WTC11 (cell line): ENCODE measurements at regions not wholly inside any gene's neighbourhood (a gene's known extent, or its start where the extent isn't known, plus 50 kb on each side); places are given as distances from the start of the nearest gene placed in this dataset.

Source experiments
- ATAC-seq: fragments of 200-7000 bp; cut with Tn5 transposase; 2 replicates; pipeline ENCODE4 v1.10.0; 2021; ENCODE audit warnings: mild to moderate bottlenecking, moderate library complexity
- CTCF ChIA-PET: fragments of 300-600 bp; sonication (Branson Sonifier 250); formaldehyde crosslinking; loops from one replicate; lab custom pipeline; 2021; ENCODE audit warnings: antibody characterized with exemption; lab: Charles Lee
- POLR2A ChIA-PET: fragments of 350-600 bp; sonication (Branson Sonifier 250); formaldehyde crosslinking; loops from one replicate; lab custom pipeline; 2021; ENCODE audit warnings: antibody characterized with exemption; lab: Charles Lee
- DNase-seq: peaks from one replicate; pipeline ENCODE4 v3.0.0; 2021; ENCODE audit warnings: low spot score
- H3K27ac Mint-ChIP-seq: 2 replicates; pipeline ENCODE4 v1.8.0; 2021; ENCODE audit warnings: mixed read lengths
- H3K27me3 Mint-ChIP-seq: 2 replicates; pipeline ENCODE4 v1.8.0; 2021; ENCODE audit warnings: low read depth, mild to moderate bottlenecking, moderate library complexity, mixed read lengths
- H3K36me3 Mint-ChIP-seq: 2 replicates; pipeline ENCODE4 v1.8.0; 2021; ENCODE audit warnings: mixed read lengths
- H3K4me1 Mint-ChIP-seq: 2 replicates; pipeline ENCODE4 v1.8.0; 2022; ENCODE audit warnings: mixed read lengths
- H3K4me3 Mint-ChIP-seq: 2 replicates; pipeline ENCODE4 v1.8.0; 2021; ENCODE audit warnings: mild to moderate bottlenecking, moderate library complexity, mixed read lengths
- H3K9me3 Mint-ChIP-seq: 2 replicates; pipeline ENCODE4 v1.8.0; 2021; ENCODE audit warnings: mixed read lengths
- CREB1 ChIP-seq: sonication (generic); formaldehyde crosslinking; IDR thresholded peaks from 2 replicates; pipeline ENCODE4 v1.8.0; 2023; ENCODE audit warnings: mild to moderate bottlenecking, missing genetic modification reagents
- FOXK1 ChIP-seq: sonication (generic); formaldehyde crosslinking; IDR thresholded peaks from 2 replicates; pipeline ENCODE4 v1.8.0; 2022; ENCODE audit warnings: mild to moderate bottlenecking, moderate library complexity, missing genetic modification reagents
- FOXP1 ChIP-seq: sonication (generic); formaldehyde crosslinking; IDR thresholded peaks from 2 replicates; pipeline ENCODE4 v1.8.0; 2022; ENCODE audit warnings: missing genetic modification reagents, mild to moderate bottlenecking, moderate library complexity, borderline replicate concordance
- HMGA2 ChIP-seq: fragments of 250-450 bp; sonication (Bioruptor Pico); IDR thresholded peaks from 2 replicates; pipeline ENCODE4 v1.4.0; 2021; ENCODE audit warnings: mild to moderate bottlenecking, moderate library complexity
- IRF2 ChIP-seq: sonication (generic); formaldehyde crosslinking; IDR thresholded peaks from 2 replicates; pipeline ENCODE4 v1.8.0; 2022; ENCODE audit warnings: low read depth, missing genetic modification reagents, borderline replicate concordance
- NR3C1 ChIP-seq: sonication (generic); formaldehyde crosslinking; conservative IDR thresholded peaks from 2 replicates; pipeline ENCODE4 v1.8.1; 2023; ENCODE audit warnings: low read depth, mild to moderate bottlenecking, missing genetic modification reagents
- OVOL2 ChIP-seq: fragments of 250-450 bp; sonication (Bioruptor Pico); IDR thresholded peaks from 2 replicates; pipeline ENCODE4 v1.9.0; 2021; ENCODE audit warnings: mild to moderate bottlenecking, borderline replicate concordance
- PRRX2 ChIP-seq: fragments of 250-450 bp; sonication (Bioruptor Pico); IDR thresholded peaks from 2 replicates; pipeline ENCODE4 v1.8.0; 2021; ENCODE audit warnings: mild to moderate bottlenecking
- SOX15 ChIP-seq: fragments of 250-450 bp; sonication (Bioruptor Pico); IDR thresholded peaks from 2 replicates; pipeline ENCODE4 v1.9.0; 2021; ENCODE audit warnings: mild to moderate bottlenecking
- SP1 ChIP-seq: sonication (generic); formaldehyde crosslinking; conservative IDR thresholded peaks from 2 replicates; pipeline ENCODE4 v1.8.1; 2022; ENCODE audit warnings: missing genetic modification reagents
- TCF7 ChIP-seq: sonication (generic); formaldehyde crosslinking; IDR thresholded peaks from 2 replicates; pipeline ENCODE4 v1.8.0; 2022; ENCODE audit warnings: mild to moderate bottlenecking, low read depth, missing genetic modification reagents, moderate library complexity
- ZNF219 ChIP-seq: sonication (generic); formaldehyde crosslinking; IDR thresholded peaks from 2 replicates; pipeline ENCODE4 v1.8.0; 2023; ENCODE audit warnings: missing genetic modification reagents, mild to moderate bottlenecking, borderline replicate concordance
- TF ChIP-seq, protein P1 (sequence below): fragments of 250-450 bp; sonication (Bioruptor Pico); IDR thresholded peaks from 2 replicates; pipeline ENCODE4 v1.8.0; 2021; ENCODE audit warnings: mild to moderate bottlenecking
- TF ChIP-seq, protein P2 (sequence below): sonication (generic); formaldehyde crosslinking; IDR thresholded peaks from 2 replicates; pipeline ENCODE4 v1.8.1; 2022; ENCODE audit warnings: missing genetic modification reagents, borderline replicate concordance
- TF ChIP-seq, protein P3 (sequence below): sonication (generic); formaldehyde crosslinking; IDR thresholded peaks from 2 replicates; pipeline ENCODE4 v1.8.1; 2022; ENCODE audit warnings: low read depth, mild to moderate bottlenecking, moderate library complexity, missing genetic modification reagents, borderline replicate concordance
- TF ChIP-seq, protein P4 (sequence below): sonication (generic); formaldehyde crosslinking; IDR thresholded peaks from 2 replicates; pipeline ENCODE4 v1.8.0; 2022; ENCODE audit warnings: mild to moderate bottlenecking, missing genetic modification reagents
- TF ChIP-seq, protein P5 (sequence below): sonication (generic); formaldehyde crosslinking; IDR thresholded peaks from 2 replicates; pipeline ENCODE4 v1.8.0; 2022; ENCODE audit warnings: mild to moderate bottlenecking, missing genetic modification reagents
- TF ChIP-seq, protein P6 (sequence below): sonication (generic); formaldehyde crosslinking; IDR thresholded peaks from 2 replicates; pipeline ENCODE4 v1.8.1; 2023; ENCODE audit warnings: mild to moderate bottlenecking, missing genetic modification reagents, borderline replicate concordance
- TF ChIP-seq, protein P7 (sequence below): sonication (generic); formaldehyde crosslinking; IDR thresholded peaks from 2 replicates; pipeline ENCODE4 v1.8.1; 2023; ENCODE audit warnings: mild to moderate bottlenecking, moderate library complexity, missing genetic modification reagents

DNA sequence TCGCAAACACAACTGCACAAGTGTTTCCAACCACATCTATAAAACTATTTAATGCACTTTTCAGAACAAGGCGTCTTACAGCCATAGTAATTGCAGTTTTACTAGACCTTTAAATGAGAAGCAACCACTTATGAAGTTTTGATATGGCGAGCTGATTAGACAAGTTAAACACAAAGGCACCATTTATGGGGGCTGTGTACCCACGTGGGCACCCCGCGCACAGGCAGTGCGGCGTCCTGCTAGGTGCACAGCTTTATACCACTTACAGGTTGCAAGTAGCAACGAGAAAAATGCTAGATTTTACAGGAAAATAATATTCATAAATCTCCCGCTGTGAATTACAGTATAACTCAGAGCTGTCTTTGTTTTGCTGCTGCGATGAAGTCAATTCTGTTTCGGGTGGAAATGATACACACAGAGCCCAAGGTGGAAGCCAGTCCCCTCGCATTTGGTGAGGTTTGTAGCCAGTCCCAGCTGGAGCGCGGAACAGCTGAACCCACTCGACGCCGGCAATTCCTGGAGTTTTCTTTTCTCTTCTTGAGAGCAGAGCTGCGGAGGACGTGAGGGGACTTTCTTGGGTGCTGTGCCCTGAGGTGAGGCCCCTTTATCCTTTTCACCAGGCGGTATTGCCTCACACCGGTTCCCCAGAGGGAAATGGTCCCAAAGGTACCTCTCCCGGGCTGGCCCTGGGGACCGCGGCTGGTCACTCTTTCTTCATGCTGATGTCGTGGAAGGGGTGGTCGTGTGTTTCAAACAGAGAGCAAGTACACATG, 76.7 kb downstream of the PTGR3 start:
- ChIA-PET POLR2A (interaction anchor here (0.7 kb wide), 1 partner anchor 410 kb away, joined by 3 read pairs; no protein-coding TSS in a partner anchor), CTCF (interaction anchor here (1.0 to 1.5 kb wide), 2 partner anchors 91 to 254 kb away, joined by 3 to 6 read pairs; no protein-coding TSS in a partner anchor)
- no peaks in the 10 kb centered on the region for H3K4me1 Mint-ChIP-seq
- peaks cover 7% of the 10 kb centered on the region for H3K9me3 Mint-ChIP-seq
- no peak for ATAC-seq
- H3K36me3 Mint-ChIP-seq: no peaks in the 10 kb centered on the region
- H3K27ac Mint-ChIP-seq: no peak overlapping the region
- no peak for TF ChIP-seq FOXK1 (CRISPR knock-in tag)
- no peak for TF ChIP-seq HMGA2
- TF ChIP-seq, protein P1, sequence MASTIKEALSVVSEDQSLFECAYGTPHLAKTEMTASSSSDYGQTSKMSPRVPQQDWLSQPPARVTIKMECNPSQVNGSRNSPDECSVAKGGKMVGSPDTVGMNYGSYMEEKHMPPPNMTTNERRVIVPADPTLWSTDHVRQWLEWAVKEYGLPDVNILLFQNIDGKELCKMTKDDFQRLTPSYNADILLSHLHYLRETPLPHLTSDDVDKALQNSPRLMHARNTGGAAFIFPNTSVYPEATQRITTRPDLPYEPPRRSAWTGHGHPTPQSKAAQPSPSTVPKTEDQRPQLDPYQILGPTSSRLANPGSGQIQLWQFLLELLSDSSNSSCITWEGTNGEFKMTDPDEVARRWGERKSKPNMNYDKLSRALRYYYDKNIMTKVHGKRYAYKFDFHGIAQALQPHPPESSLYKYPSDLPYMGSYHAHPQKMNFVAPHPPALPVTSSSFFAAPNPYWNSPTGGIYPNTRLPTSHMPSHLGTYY (CRISPR knock-in tag): no peak
- TF ChIP-seq, all 79 proteins: peak for 0
- DNase-seq: no peak
- Mint-ChIP-seq H3K27me3 (no peaks in the 10 kb centered on the region), H3K4me3 (no peak overlapping the region)

DNA sequence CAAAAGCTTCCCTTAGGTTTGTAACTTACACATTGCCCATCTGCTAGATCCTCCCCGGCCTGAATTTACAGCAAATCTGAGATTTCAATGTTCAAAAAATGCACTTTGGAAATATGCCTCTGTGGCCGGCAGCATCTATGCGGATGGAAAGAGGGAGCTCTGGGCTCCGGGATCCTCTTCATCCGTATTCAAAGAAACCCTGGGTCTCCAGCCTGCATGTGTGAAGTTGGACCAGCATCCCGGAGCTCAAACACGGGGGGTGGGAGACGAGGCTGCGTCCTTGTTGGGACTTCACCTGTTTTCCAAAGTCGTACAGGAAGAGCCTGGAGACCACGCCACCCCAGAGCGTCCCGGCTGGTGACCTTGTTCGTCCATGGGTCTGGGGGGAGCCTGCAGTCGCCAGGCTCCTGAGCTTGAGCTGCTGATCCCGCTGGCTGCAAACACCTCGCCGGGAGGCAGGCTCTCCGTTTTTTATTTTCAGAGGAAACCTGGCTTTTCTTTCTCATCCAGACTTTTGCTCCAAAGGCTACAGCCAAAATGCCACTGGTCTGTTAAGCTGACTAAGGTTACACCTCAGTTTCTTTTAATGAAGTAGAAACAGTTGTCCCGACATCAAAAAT, 77.4 kb downstream of the PTGR3 start:
- Mint-ChIP-seq H3K27me3 (no peaks in the 10 kb centered on the region), H3K9me3 (peaks cover 7% of the 10 kb centered on the region), H3K4me1 (no peaks in the 10 kb centered on the region), H3K4me3 (no peak overlapping the region), H3K27ac (no peak overlapping the region), H3K36me3 (no peaks in the 10 kb centered on the region)
- DNase-seq (no peak), ATAC-seq (no peak)
- POLR2A ChIA-PET: interaction anchor here (0.7 kb wide), 1 partner anchor 409 kb away, joined by 3 read pairs; no protein-coding TSS in a partner anchor
- CTCF ChIA-PET: interaction anchor here (1.0 to 1.5 kb wide), 2 partner anchors 90 to 255 kb away, joined by 3 to 6 read pairs; no protein-coding TSS in a partner anchor
- TF ChIP-seq ZNF219 (CRISPR knock-in tag) (no peak), PRRX2 (CRISPR knock-in tag) (no peak), TCF7 (CRISPR knock-in tag) (no peak), IRF2 (CRISPR knock-in tag) (no peak), SP1 (no peak), FOXP1 (CRISPR knock-in tag) (no peak), CREB1 (no peak), NR3C1 (no peak), OVOL2 (CRISPR knock-in tag) (no peak), SOX15 (CRISPR knock-in tag) (no peak)
- TF ChIP-seq, protein P2, sequence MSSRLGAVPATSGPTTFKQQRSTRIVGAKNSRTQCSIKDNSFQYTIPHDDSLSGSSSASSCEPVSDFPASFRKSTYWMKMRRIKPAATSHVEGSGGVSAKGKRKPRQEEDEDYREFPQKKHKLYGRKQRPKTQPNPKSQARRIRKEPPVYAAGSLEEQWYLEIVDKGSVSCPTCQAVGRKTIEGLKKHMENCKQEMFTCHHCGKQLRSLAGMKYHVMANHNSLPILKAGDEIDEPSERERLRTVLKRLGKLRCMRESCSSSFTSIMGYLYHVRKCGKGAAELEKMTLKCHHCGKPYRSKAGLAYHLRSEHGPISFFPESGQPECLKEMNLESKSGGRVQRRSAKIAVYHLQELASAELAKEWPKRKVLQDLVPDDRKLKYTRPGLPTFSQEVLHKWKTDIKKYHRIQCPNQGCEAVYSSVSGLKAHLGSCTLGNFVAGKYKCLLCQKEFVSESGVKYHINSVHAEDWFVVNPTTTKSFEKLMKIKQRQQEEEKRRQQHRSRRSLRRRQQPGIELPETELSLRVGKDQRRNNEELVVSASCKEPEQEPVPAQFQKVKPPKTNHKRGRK (CRISPR knock-in tag): no peak
- TF ChIP-seq, protein P3, sequence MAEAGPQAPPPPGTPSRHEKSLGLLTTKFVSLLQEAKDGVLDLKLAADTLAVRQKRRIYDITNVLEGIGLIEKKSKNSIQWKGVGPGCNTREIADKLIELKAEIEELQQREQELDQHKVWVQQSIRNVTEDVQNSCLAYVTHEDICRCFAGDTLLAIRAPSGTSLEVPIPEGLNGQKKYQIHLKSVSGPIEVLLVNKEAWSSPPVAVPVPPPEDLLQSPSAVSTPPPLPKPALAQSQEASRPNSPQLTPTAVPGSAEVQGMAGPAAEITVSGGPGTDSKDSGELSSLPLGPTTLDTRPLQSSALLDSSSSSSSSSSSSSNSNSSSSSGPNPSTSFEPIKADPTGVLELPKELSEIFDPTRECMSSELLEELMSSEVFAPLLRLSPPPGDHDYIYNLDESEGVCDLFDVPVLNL (CRISPR knock-in tag): no peak
- TF ChIP-seq, protein P4, sequence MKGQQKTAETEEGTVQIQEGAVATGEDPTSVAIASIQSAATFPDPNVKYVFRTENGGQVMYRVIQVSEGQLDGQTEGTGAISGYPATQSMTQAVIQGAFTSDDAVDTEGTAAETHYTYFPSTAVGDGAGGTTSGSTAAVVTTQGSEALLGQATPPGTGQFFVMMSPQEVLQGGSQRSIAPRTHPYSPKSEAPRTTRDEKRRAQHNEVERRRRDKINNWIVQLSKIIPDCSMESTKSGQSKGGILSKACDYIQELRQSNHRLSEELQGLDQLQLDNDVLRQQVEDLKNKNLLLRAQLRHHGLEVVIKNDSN (CRISPR knock-in tag): no peak
- TF ChIP-seq, protein P5, sequence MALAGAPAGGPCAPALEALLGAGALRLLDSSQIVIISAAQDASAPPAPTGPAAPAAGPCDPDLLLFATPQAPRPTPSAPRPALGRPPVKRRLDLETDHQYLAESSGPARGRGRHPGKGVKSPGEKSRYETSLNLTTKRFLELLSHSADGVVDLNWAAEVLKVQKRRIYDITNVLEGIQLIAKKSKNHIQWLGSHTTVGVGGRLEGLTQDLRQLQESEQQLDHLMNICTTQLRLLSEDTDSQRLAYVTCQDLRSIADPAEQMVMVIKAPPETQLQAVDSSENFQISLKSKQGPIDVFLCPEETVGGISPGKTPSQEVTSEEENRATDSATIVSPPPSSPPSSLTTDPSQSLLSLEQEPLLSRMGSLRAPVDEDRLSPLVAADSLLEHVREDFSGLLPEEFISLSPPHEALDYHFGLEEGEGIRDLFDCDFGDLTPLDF: no peak
- TF ChIP-seq, protein P6, sequence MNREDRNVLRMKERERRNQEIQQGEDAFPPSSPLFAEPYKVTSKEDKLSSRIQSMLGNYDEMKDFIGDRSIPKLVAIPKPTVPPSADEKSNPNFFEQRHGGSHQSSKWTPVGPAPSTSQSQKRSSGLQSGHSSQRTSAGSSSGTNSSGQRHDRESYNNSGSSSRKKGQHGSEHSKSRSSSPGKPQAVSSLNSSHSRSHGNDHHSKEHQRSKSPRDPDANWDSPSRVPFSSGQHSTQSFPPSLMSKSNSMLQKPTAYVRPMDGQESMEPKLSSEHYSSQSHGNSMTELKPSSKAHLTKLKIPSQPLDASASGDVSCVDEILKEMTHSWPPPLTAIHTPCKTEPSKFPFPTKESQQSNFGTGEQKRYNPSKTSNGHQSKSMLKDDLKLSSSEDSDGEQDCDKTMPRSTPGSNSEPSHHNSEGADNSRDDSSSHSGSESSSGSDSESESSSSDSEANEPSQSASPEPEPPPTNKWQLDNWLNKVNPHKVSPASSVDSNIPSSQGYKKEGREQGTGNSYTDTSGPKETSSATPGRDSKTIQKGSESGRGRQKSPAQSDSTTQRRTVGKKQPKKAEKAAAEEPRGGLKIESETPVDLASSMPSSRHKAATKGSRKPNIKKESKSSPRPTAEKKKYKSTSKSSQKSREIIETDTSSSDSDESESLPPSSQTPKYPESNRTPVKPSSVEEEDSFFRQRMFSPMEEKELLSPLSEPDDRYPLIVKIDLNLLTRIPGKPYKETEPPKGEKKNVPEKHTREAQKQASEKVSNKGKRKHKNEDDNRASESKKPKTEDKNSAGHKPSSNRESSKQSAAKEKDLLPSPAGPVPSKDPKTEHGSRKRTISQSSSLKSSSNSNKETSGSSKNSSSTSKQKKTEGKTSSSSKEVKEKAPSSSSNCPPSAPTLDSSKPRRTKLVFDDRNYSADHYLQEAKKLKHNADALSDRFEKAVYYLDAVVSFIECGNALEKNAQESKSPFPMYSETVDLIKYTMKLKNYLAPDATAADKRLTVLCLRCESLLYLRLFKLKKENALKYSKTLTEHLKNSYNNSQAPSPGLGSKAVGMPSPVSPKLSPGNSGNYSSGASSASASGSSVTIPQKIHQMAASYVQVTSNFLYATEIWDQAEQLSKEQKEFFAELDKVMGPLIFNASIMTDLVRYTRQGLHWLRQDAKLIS: no peak
- TF ChIP-seq, protein P7, sequence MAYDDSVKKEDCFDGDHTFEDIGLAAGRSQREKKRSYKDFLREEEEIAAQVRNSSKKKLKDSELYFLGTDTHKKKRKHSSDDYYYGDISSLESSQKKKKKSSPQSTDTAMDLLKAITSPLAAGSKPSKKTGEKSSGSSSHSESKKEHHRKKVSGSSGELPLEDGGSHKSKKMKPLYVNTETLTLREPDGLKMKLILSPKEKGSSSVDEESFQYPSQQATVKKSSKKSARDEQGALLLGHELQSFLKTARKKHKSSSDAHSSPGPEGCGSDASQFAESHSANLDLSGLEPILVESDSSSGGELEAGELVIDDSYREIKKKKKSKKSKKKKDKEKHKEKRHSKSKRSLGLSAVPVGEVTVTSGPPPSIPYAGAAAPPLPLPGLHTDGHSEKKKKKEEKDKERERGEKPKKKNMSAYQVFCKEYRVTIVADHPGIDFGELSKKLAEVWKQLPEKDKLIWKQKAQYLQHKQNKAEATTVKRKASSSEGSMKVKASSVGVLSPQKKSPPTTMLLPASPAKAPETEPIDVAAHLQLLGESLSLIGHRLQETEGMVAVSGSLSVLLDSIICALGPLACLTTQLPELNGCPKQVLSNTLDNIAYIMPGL (CRISPR knock-in tag): no peak
- TF ChIP-seq, protein P1 (CRISPR knock-in tag): no peak
